Thoracic aorta (tissue), 2 donors: ENCODE measurements at regions not wholly inside any gene's neighbourhood (a gene's known extent, or its start where the extent isn't known, plus 50 kb on each side); places are given as distances from the start of the nearest gene placed in this dataset.
"Not testable (repeated sequence)": the region's sequence is repeated elsewhere in the genome, so short reads cannot be mapped to it uniquely, and the experiment has no call there.

Experiments used
- ATAC-seq: fragments of 150-250 bp; one replicate; pipeline ENCODE4 v1.8.0; 2017; ENCODE audit warnings: low read depth; ENCODE audit not compliant: insufficient number of reproducible peaks, low FRiP score
- DNase-seq: peaks from one replicate; pipeline ENCODE4 v3.0.0-alpha.2; 2020; ENCODE audit warnings: low spot score
- H3K27ac ChIP-seq, 2 donors: fragments of 200-600 bp; sonication (generic); 1 replicate in 1 of 2; 2 replicates in 1 of 2; pipeline ENCODE4 v1.5.1; 2016; ENCODE audit warnings: mild to moderate bottlenecking in 2 of 2, moderate library complexity in 2 of 2
- H3K27me3 ChIP-seq: fragments of 200-600 bp; sonication (generic); replicated peaks from 2 replicates; pipeline ENCODE4 v1.6.0; 2016; ENCODE audit warnings: mild to moderate bottlenecking; ENCODE audit not compliant: insufficient read depth
- H3K36me3 ChIP-seq: fragments of 200-600 bp; sonication (generic); one replicate; pipeline ENCODE4 v1.5.1; 2016
- H3K4me1 ChIP-seq, 2 donors: fragments of 200-600 bp; sonication (generic); 1 replicate in 1 of 2; 2 replicates in 1 of 2; pipeline versions ENCODE4 v1.5.1 to v1.6.0; 2016; ENCODE audit warnings: low read depth in 2 of 2, mild to moderate bottlenecking in 1 of 2; ENCODE audit not compliant: control insufficient read depth in 1 of 2
- H3K4me3 ChIP-seq: fragments of 200-600 bp; sonication (generic); 2 replicates; pipeline ENCODE4 v1.5.1; 2016; ENCODE audit warnings: mild to moderate bottlenecking
- H3K9me3 ChIP-seq: fragments of 200-600 bp; sonication (generic); 2 replicates; pipeline ENCODE4 v1.5.1; 2016
- TF ChIP-seq, protein P1 (sequence below): fragments of 200-600 bp; sonication (generic); IDR thresholded peaks from one replicate; pipeline ENCODE4 v1.5.1; 2019; ENCODE audit warnings: antibody characterized with exemption

DNA sequence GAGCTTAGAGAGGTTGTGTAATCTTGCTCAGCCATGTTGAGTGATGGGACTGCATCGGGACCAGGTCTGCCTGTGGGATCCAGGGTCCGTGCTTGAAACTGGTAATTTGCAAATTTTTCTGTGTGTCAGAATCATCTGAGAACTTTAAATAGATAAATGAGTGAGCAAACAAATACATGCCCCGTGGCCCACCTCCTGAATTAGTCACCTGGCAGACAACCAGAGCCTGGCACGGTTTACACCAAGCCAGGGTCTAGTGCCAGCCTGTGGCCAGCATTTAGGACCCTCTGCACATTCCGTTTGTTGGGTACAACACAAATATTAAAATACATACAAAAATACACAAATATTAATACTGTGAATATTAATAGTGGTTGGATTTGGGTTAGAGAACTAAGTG lies 90.6 kb upstream of the STOX2 start:
- no peak for DNase-seq
- ATAC-seq = no peak
- no peak overlapping the region for H3K4me3 ChIP-seq
- H3K36me3 ChIP-seq = no peaks in the 10 kb centered on the region
- no peak overlapping the region for H3K27ac ChIP-seq
- H3K4me1 ChIP-seq = no peaks in the 10 kb centered on the region
- H3K27me3 ChIP-seq = no peaks in the 10 kb centered on the region
- H3K9me3 ChIP-seq = no peaks in the 10 kb centered on the region
- TF ChIP-seq, protein P1, sequence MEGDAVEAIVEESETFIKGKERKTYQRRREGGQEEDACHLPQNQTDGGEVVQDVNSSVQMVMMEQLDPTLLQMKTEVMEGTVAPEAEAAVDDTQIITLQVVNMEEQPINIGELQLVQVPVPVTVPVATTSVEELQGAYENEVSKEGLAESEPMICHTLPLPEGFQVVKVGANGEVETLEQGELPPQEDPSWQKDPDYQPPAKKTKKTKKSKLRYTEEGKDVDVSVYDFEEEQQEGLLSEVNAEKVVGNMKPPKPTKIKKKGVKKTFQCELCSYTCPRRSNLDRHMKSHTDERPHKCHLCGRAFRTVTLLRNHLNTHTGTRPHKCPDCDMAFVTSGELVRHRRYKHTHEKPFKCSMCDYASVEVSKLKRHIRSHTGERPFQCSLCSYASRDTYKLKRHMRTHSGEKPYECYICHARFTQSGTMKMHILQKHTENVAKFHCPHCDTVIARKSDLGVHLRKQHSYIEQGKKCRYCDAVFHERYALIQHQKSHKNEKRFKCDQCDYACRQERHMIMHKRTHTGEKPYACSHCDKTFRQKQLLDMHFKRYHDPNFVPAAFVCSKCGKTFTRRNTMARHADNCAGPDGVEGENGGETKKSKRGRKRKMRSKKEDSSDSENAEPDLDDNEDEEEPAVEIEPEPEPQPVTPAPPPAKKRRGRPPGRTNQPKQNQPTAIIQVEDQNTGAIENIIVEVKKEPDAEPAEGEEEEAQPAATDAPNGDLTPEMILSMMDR = no peak

DNA sequence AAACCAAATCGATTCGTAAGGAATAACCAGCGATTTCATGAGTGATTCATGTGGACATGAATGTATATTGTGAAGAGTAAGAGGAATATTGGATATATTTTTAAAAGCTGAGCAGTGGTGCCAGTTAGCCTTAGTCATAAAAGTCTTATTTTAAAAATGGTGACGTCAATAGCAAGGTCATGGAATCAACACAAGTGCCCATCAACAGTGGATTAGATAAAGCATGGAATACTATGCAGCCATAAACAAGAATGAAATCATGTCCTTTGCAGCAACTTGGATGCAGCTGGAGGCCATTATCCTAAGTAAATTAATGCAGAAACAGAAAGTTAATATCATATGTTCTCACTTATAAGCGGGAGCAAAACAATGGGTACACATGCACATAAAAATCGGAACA lies 89.0 kb upstream of the STOX2 start:
- Histone ChIP-seq H3K27ac (no peak overlapping the region), H3K27me3 (no peaks in the 10 kb centered on the region), H3K4me1 (no peaks in the 10 kb centered on the region), H3K9me3 (no peaks in the 10 kb centered on the region), H3K4me3 (no peak overlapping the region), H3K36me3 (no peaks in the 10 kb centered on the region)
- ATAC-seq (no peak), DNase-seq (no peak)
- TF ChIP-seq, protein P1 = no peak

DNA sequence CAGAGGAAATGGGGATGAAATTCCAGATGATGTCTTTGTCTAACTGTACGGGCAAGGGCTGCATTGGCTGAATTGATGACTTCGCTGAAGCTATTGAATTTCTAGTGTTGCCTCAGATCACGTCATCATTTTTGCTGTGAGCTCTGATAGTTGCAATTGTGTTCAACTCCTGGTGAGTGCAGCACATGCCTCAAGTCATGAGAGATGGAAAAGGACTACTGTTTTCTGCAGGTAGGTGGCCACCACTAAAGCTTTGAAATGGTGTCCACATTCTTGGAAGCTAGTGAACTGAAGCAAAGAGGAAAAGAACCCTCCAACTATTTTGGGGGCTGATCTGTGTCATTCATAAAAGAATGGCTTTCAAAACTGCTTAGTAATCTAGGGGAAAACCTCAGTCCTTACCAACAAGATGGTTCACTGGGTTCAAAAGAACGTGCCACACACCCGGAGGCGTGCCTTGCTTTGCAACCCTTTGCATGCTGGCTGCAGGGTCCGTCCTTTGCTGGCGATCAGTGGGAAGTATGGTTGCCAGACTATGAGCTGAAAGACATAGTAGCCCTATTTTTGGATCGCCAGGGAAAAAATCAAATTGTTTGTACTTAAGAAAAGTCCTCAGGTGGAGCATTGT lies 88.1 kb upstream of the STOX2 start:
- DNase-seq = no peak
- Histone ChIP-seq H3K36me3 (no peaks in the 10 kb centered on the region), H3K4me3 (no peak overlapping the region), H3K9me3 (no peaks in the 10 kb centered on the region), H3K27me3 (no peaks in the 10 kb centered on the region), H3K4me1 (no peaks in the 10 kb centered on the region), H3K27ac (no peak overlapping the region)
- no peak for ATAC-seq
- TF ChIP-seq, protein P1 = no peak

DNA sequence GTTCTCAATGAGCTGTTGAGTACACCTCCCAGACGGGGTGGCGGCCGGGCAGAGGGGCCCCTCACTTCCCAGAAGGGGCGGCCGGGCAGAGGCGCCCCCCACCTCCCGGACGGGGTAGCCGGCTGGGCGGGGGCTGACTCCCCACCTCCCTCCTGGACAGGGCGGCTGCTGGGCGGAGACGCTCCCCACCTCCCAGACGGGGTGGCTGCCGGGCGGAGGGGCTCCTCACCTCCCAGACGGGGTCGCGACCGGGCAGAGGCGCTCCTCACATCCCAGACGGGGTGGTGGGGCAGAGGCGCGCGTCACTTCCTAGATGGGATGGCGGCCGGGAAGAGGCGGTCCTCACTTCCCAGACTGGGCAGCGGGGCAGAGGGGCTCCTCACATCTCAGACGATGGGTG lies 86.5 kb upstream of the STOX2 start:
- not testable (repeated sequence) for H3K4me3 ChIP-seq, ATAC-seq, H3K36me3 ChIP-seq, H3K9me3 ChIP-seq, H3K4me1 ChIP-seq, DNase-seq, H3K27ac ChIP-seq, H3K27me3 ChIP-seq

DNA sequence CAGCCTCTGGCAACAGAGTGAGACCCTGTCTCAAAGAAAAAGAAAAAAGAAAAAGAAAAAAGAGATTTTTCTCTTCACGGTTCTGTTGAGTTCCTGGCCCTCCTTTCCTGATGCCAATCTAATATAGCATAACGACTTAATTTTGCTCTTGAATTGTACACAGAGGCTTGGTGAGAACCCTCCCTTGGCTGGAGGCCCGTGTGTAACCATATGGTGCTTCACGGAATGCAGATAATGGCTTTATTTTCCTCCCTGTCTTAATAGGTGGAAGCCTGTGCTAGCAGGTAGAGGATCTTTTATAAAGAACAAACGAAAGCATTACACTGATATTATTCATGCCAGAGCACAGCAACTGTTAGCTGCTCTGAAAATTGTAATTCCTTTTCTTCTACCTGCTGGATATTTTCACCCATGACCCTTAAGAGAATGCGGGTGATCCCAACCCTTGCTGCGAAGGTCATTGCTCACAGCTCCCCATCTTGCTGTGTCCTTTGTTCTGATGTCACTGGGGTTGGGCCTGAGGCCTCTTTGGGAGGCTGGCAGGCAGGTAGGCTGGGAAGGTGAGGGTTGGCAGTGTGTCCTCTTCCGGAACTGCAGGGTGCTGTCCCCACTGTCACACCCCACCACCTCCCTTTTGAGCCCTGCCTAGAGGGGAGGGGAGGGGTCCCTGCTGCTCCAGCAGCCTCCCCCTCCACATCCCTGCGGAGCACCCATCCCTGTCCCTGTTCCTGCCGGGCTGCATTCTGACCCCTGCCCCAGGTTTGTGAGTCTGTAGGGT lies 83.8 kb upstream of the STOX2 start:
- no peaks in the 10 kb centered on the region for H3K4me1 ChIP-seq
- no peak overlapping the region for H3K27ac ChIP-seq
- no peaks in the 10 kb centered on the region for H3K27me3 ChIP-seq
- ATAC-seq = no peak
- no peak overlapping the region for H3K4me3 ChIP-seq
- H3K9me3 ChIP-seq = no peaks in the 10 kb centered on the region
- DNase-seq = no peak
- H3K36me3 ChIP-seq = no peaks in the 10 kb centered on the region
- TF ChIP-seq, protein P1 = no peak
